C4-2B (cell line): ENCODE measurements at regions not wholly inside any gene's neighbourhood (a gene's known extent, or its start where the extent isn't known, plus 50 kb on each side); places are given as distances from the start of the nearest gene placed in this dataset.

Experiments used
- H3K27ac ChIP-seq: fragments of 450-650 bp; 2 replicates; pipeline ENCODE4 v1.5.1; 2017
- CTCF ChIP-seq: fragments of 450-650 bp; conservative IDR thresholded peaks from 2 replicates; pipeline ENCODE4 v1.5.1; 2017; ENCODE audit warnings: mild to moderate bottlenecking
- ZFX ChIP-seq: fragments of 450-650 bp; IDR thresholded peaks from 2 replicates; pipeline ENCODE4 v1.6.1; 2017

GRCh38 chr20:1766731-1767130, 109.2 kb upstream of the SIRPG start:
- TF ChIP-seq CTCF: no peak
- no peak for TF ChIP-seq ZFX
- H3K27ac ChIP-seq: no peak overlapping the region

GRCh38 chr20:1764136-1765033, 106.8 kb upstream of the SIRPG start:
- no peak overlapping the region for H3K27ac ChIP-seq
- TF ChIP-seq ZFX (no peak), CTCF (peak; percentile 85)

GRCh38 chr20:1761598-1761997, 104.0 kb upstream of the SIRPG start:
- no peak overlapping the region for H3K27ac ChIP-seq
- TF ChIP-seq CTCF (no peak), ZFX (no peak)

GRCh38 chr20:1761116-1761515, 103.5 kb upstream of the SIRPG start:
- TF ChIP-seq CTCF (no peak), ZFX (no peak)
- no peak overlapping the region for H3K27ac ChIP-seq

- TF ChIP-seq CTCF (no peak), ZFX (no peak)
- H3K27ac ChIP-seq: no peak overlapping the region
Observed at GRCh38 chr20:1758765-1759164, 101.2 kb upstream of the SIRPG start.

GRCh38 chr20:1757606-1758512, 100.3 kb upstream of the SIRPG start:
- H3K27ac ChIP-seq: peak overlapping the region; percentile 45; the same call in 1 of the 2 replicates
- TF ChIP-seq ZFX: no peak
- no peak for TF ChIP-seq CTCF

- no peak overlapping the region; the same call in 1 of the 2 replicates for H3K27ac ChIP-seq
- TF ChIP-seq CTCF (no peak), ZFX (no peak)
Observed at GRCh38 chr20:1757072-1757471, 99.5 kb upstream of the SIRPG start.
